Psoas muscle (tissue), 7 donors: ENCODE measurements at regions not wholly inside any gene's neighbourhood (a gene's known extent, or its start where the extent isn't known, plus 50 kb on each side); places are given as distances from the start of the nearest gene placed in this dataset.
"Not testable (repeated sequence)": the region's sequence is repeated elsewhere in the genome, so short reads cannot be mapped to it uniquely, and the experiment has no call there.

Experiments
- ATAC-seq, 4 donors: fragments of 200-7000 bp; cut with Tn5 transposase; one replicate each; pipeline ENCODE4 v1.9.1; 2020; ENCODE audit warnings: moderate library complexity in 3 of 4, mild to moderate bottlenecking in 2 of 4
- DNase-seq, 2 donors: peaks; one replicate each; pipeline ENCODE4 v3.0.0-alpha.2; 2020
- H3K27ac ChIP-seq: fragments of 200-600 bp; one replicate; pipeline ENCODE4 v1.8.0; 2022
- H3K27me3 ChIP-seq, 3 donors: fragments of 200-600 bp in 1 of 3; one replicate each; pipeline versions ENCODE4 v1.6.1 to v1.8.0; 2013 to 2022; ENCODE audit warnings: low read length in 2 of 3, mild to moderate bottlenecking in 2 of 3, moderate library complexity in 1 of 3; ENCODE audit not compliant: insufficient read depth in 3 of 3
- H3K36me3 ChIP-seq, 2 donors: fragments of 200-600 bp in 1 of 2; one replicate each; pipeline versions ENCODE4 v1.6.1 to v1.8.0; 2013 to 2022; ENCODE audit warnings: low read depth in 1 of 2, mild to moderate bottlenecking in 1 of 2, moderate library complexity in 1 of 2; ENCODE audit not compliant: insufficient read depth in 1 of 2
- H3K4me1 ChIP-seq: fragments of 200-600 bp; one replicate; pipeline ENCODE4 v1.8.0; 2022
- H3K4me3 ChIP-seq: fragments of 200-600 bp; one replicate; pipeline ENCODE4 v1.8.0; 2022; ENCODE audit warnings: mild to moderate bottlenecking
- H3K9me3 ChIP-seq: fragments of 200-600 bp; one replicate; pipeline ENCODE4 v1.8.0; 2022
- WGBS, 3 donors: extraction: QIAGEN DNeasy Blood & Tissue Kit; methylation state at CpG; one replicate each; pipeline versions ENCODE4 v1.1.6 to v1.1.7; 2013; 5-methylcytosine and 5-hydroxymethylcytosine counted together
- intact Hi-C, 2 donors: fragments of 100-400 bp; cut with DNase I; formaldehyde crosslinking; loops; one replicate each; pipeline versions ENCODE4 v1.11.0 to v1.14.2; 2022
- TF ChIP-seq, protein P1 (sequence below): fragments of 200-600 bp; IDR thresholded peaks from one replicate; pipeline ENCODE4 v1.8.0; 2022; ENCODE audit warnings: antibody characterized with exemption
- donor health status: healthy with polysubstance abuse.
- donor health status: DM: no; HTN: no; CAD: no; lungs with moderate emphysema.
- donor health status: Bipolar disorder and iron deficiency.
- donor health status: healthy.
- donor health status: DM: yes; HTN: yes; CAD: no.
- donor health status: DM: no; HTN: no; CAD: no.
- donor health status: DM: yes; HTN: yes; CAD: no.

- H3K4me1 ChIP-seq, intact Hi-C loops, H3K27ac ChIP-seq, ATAC-seq, DNase-seq, H3K36me3 ChIP-seq, H3K9me3 ChIP-seq, H3K4me3 ChIP-seq: not testable (repeated sequence)
- H3K27me3 ChIP-seq = peaks cover 0 to 12% (median 0%) of the 10 kb centered on the region in 3 donors
- 92 to 95% (median 92%) methylated on average over 2 to 5 of the region's 5 CpGs for WGBS, 3 donors
Measured at GRCh38 chr6:147651-148050, 144.6 kb upstream of the DUSP22 start.

DNA sequence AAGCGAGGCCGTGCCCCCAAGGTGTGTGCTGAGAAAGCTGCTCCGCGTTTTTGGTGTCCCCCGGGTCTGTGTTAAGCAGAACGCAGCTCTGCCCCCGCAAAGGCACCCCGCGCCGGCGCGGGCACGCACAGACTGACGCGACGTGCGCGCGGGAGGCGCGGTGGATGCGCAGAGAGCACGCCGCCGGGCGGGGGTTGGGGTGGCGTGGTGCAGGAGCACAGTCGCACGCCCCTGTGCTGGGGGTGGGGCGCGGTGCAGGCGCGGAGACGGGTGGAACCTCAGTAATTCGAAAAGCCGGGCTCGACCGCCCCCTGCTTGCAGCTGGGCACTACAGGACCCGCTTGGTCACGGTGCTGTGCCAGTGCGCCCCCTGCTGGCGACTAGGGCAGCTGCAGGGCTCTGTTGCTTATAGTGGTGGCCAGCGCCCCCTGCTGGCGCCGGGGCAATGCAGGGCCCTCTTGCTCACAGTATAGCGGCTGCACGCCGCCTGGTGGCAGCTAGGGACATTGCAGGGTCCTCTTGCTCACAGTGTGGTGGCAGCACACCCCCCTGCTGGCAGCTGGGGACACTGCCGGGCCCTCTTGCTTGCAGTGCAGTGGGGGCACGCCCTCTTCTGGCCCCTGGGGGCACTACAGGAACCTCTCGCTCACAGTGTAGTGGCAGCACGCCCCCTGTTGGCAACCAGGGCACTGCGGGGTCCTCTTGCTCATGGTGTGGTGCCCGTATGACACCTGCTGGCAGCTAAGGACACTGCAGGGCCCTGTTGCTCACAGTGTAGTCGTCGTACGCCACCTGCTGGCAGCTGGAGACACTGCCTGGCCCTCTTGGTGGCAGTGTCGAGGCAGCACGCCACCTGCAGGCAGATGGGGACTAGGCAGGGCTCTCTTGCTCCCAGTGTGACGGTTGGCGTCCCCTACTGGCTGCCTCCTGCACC, 144.0 kb upstream of the DUSP22 start:
- H3K9me3 ChIP-seq, intact Hi-C loops, H3K36me3 ChIP-seq, H3K4me3 ChIP-seq, H3K27ac ChIP-seq, H3K4me1 ChIP-seq: not testable (repeated sequence)
- 82 to 86% (median 86%) methylated on average over 58 to 61 of the region's 61 CpGs for WGBS, 3 donors
- ATAC-seq = peak in 1 of 4 donors; percentile 40
- TF ChIP-seq, protein P1, sequence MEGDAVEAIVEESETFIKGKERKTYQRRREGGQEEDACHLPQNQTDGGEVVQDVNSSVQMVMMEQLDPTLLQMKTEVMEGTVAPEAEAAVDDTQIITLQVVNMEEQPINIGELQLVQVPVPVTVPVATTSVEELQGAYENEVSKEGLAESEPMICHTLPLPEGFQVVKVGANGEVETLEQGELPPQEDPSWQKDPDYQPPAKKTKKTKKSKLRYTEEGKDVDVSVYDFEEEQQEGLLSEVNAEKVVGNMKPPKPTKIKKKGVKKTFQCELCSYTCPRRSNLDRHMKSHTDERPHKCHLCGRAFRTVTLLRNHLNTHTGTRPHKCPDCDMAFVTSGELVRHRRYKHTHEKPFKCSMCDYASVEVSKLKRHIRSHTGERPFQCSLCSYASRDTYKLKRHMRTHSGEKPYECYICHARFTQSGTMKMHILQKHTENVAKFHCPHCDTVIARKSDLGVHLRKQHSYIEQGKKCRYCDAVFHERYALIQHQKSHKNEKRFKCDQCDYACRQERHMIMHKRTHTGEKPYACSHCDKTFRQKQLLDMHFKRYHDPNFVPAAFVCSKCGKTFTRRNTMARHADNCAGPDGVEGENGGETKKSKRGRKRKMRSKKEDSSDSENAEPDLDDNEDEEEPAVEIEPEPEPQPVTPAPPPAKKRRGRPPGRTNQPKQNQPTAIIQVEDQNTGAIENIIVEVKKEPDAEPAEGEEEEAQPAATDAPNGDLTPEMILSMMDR = peak; percentile 30
- H3K27me3 ChIP-seq = peaks cover 0 to 12% (median 0%) of the 10 kb centered on the region in 3 donors
- peak; percentile 26 to 65 for DNase-seq

GRCh38 chr6:150147-150546, 142.1 kb upstream of the DUSP22 start:
- WGBS, 3 donors = 52 to 77% (median 66%) methylated on average over 1 of the region's 1 CpG
- intact Hi-C loops, H3K4me3 ChIP-seq, H3K27ac ChIP-seq, ATAC-seq, H3K9me3 ChIP-seq, DNase-seq, H3K36me3 ChIP-seq, H3K4me1 ChIP-seq: not testable (repeated sequence)
- peaks cover 0 to 12% (median 0%) of the 10 kb centered on the region in 3 donors for H3K27me3 ChIP-seq

GRCh38 chr6:152436-152835, 139.9 kb upstream of the DUSP22 start:
- H3K36me3 ChIP-seq, H3K9me3 ChIP-seq, H3K4me1 ChIP-seq, DNase-seq, ATAC-seq, intact Hi-C loops, H3K4me3 ChIP-seq, H3K27ac ChIP-seq: not testable (repeated sequence)
- peaks cover 0 to 12% (median 0%) of the 10 kb centered on the region in 3 donors for H3K27me3 ChIP-seq
- WGBS, 3 donors = 41 to 54% (median 54%) methylated on average over 3 of the region's 3 CpGs

- H3K27ac ChIP-seq, DNase-seq, ATAC-seq, H3K4me3 ChIP-seq, H3K9me3 ChIP-seq, intact Hi-C loops, H3K36me3 ChIP-seq, H3K4me1 ChIP-seq: not testable (repeated sequence)
- peaks cover 0 to 12% (median 0%) of the 10 kb centered on the region in 3 donors for H3K27me3 ChIP-seq
- WGBS, 3 donors = 17 to 27% (median 21%) methylated on average over 2 of the region's 2 CpGs
Measured at GRCh38 chr6:153026-153425, 139.3 kb upstream of the DUSP22 start.

DNA sequence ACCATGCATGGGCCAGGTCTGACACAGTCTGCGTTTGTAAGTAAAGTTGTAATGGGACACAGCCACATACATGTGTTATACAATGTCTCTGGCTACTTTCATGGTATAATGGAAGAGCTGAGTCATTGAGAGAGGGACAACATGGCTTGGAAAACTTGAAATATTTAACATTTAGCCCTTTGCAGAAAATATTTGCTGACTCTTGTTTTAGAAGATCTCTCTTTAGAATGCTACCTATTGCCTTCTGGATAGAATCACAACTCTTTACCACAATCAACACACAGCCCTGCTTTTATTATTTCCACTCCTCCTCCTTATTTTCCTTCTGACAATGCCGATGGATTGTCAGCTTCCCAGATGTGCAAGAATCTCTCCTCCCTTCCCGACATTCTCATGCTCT, 138.4 kb upstream of the DUSP22 start:
- DNase-seq, intact Hi-C loops, H3K27ac ChIP-seq, H3K4me1 ChIP-seq, H3K9me3 ChIP-seq, ATAC-seq, H3K4me3 ChIP-seq, H3K36me3 ChIP-seq: not testable (repeated sequence)
- H3K27me3 ChIP-seq = peaks cover 0 to 12% (median 0%) of the 10 kb centered on the region in 3 donors
- 63 to 72% (median 66%) methylated on average over 3 of the region's 3 CpGs for WGBS, 3 donors

DNA sequence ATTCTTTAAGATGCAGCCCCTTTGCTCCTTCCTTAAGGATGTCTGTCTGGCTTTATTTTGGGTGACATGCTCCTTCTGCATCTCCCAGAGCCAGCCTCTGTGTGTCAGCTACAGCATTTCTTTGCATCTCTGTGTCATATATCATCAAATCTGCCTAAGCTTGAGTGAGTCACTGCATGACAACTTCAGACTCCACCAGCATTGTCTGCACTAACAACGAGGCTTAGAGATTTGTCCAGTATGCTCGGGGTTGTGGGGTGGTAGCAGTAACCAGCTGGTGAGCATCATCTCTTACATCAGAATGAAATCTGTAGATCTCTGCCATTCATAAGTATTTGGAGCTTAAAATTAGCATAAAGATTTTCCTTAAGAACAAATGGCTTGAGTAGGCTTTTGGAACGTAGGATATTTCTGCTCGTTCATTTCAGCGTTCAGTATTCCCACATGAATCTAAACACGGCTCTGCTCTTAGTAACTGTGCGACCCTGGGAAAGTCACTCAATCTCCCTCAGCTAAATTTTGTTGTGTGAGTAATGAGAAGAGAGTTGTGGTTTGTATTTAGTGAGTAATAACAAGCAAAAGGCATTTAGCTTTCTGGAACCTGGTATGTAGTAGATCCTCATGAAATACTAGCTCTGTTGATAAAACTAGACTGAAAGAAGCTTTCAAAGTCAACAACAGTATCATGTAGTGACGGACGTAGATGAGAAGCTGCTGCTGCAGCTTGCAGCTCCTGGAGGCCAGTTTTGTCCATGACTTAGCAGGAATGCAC, 137.8 kb upstream of the DUSP22 start:
- ATAC-seq, H3K4me1 ChIP-seq, intact Hi-C loops, DNase-seq, H3K27ac ChIP-seq, H3K4me3 ChIP-seq, H3K9me3 ChIP-seq, H3K36me3 ChIP-seq: not testable (repeated sequence)
- 46 to 63% (median 53%) methylated on average over 9 of the region's 9 CpGs for whole genome bisulfite sequencing, 3 donors
- peaks cover 0 to 17% (median 0%) of the 10 kb centered on the region in 3 donors for H3K27me3 ChIP-seq
